GM23338 (cell line): ENCODE measurements at regions not wholly inside any gene's neighbourhood (a gene's known extent, or its start where the extent isn't known, plus 50 kb on each side); places are given as distances from the start of the nearest gene placed in this dataset.
"Not testable (repeated sequence)": the region's sequence is repeated elsewhere in the genome, so short reads cannot be mapped to it uniquely, and the experiment has no call there.

Experiments used
- ATAC-seq: fragments of 200-7000 bp; cut with Tn5 transposase; 3 replicates; pipeline ENCODE4 v1.9.1; 2020
- DNase-seq: peaks from one replicate; pipeline ENCODE4 v3.0.0-alpha.2; 2015; ENCODE audit warnings: low spot score
- H2AFZ ChIP-seq: fragments of 200-600 bp; sonication (generic); 2 replicates; pipeline ENCODE4 v1.8.0; 2016; ENCODE audit warnings: antibody characterized with exemption, mild to moderate bottlenecking, moderate library complexity
- H3F3A ChIP-seq: fragments of 200-600 bp; sonication (generic); replicated peaks from 2 replicates; pipeline ENCODE4 v1.8.0; 2017; ENCODE audit warnings: antibody characterized with exemption, mixed run types, low read depth
- H3K27ac ChIP-seq: fragments of 200-600 bp; sonication (generic); 2 replicates; pipeline ENCODE4 v1.6.1; 2016; ENCODE audit warnings: low read depth
- H3K27me3 ChIP-seq: fragments of 200-600 bp; sonication (generic); 2 replicates; pipeline ENCODE4 v1.8.0; 2016; ENCODE audit warnings: mild to moderate bottlenecking, mixed run types, moderate library complexity; ENCODE audit not compliant: insufficient read depth
- H3K36me3 ChIP-seq: fragments of 200-600 bp; sonication (generic); 2 replicates; pipeline ENCODE4 v1.8.0; 2016; ENCODE audit warnings: mild to moderate bottlenecking; ENCODE audit not compliant: insufficient read depth
- H3K4me1 ChIP-seq: fragments of 200-600 bp; sonication (generic); 2 replicates; pipeline ENCODE4 v1.8.0; 2016; ENCODE audit warnings: mild to moderate bottlenecking, moderate library complexity; ENCODE audit not compliant: insufficient read depth
- H3K4me2 ChIP-seq: fragments of 200-600 bp; sonication (generic); 2 replicates; pipeline ENCODE4 v1.7.1; 2017; ENCODE audit warnings: mixed run types
- H3K4me3 ChIP-seq: fragments of 200-600 bp; sonication (generic); 2 replicates; pipeline ENCODE4 v1.6.1; 2016; ENCODE audit warnings: mixed run types
- H3K79me2 ChIP-seq: fragments of 200-600 bp; sonication (generic); replicated peaks from 2 replicates; pipeline ENCODE4 v1.8.0; 2017; ENCODE audit warnings: mild to moderate bottlenecking; ENCODE audit not compliant: insufficient read depth
- H3K9me2 ChIP-seq: fragments of 200-600 bp; sonication (generic); 2 replicates; pipeline ENCODE4 v1.8.0; 2017; ENCODE audit not compliant: insufficient read depth
- H4K20me1 ChIP-seq: fragments of 200-600 bp; sonication (generic); replicated peaks from 2 replicates; pipeline ENCODE4 v1.8.0; 2017; ENCODE audit warnings: mild to moderate bottlenecking; ENCODE audit not compliant: insufficient read depth
- H3K27ac Mint-ChIP-seq: 2 replicates; pipeline ENCODE4 v1.8.0; 2020; ENCODE audit warnings: inconsistent platforms, mild to moderate bottlenecking, moderate library complexity, mixed read lengths
- H3K27me3 Mint-ChIP-seq: 3 replicates; pipeline ENCODE4 v1.8.0; 2022; ENCODE audit warnings: low read depth, mild to moderate bottlenecking, moderate library complexity, mixed read lengths, inconsistent platforms; ENCODE audit not compliant: insufficient read depth, poor library complexity
- H3K36me3 Mint-ChIP-seq: 3 replicates; pipeline ENCODE4 v1.8.0; 2021; ENCODE audit warnings: low read depth, mild to moderate bottlenecking, inconsistent platforms, moderate library complexity, mixed read lengths
- H3K4me1 Mint-ChIP-seq: 3 replicates; pipeline ENCODE4 v1.8.0; 2020; ENCODE audit warnings: mild to moderate bottlenecking, inconsistent platforms, mixed read lengths
- H3K4me3 Mint-ChIP-seq: 3 replicates; pipeline ENCODE4 v1.8.0; 2021; ENCODE audit warnings: moderate library complexity, mild to moderate bottlenecking, inconsistent platforms, mixed read lengths
- H3K9me3 Mint-ChIP-seq: 3 replicates; pipeline ENCODE4 v1.8.0; 2020; ENCODE audit warnings: moderate library complexity, mild to moderate bottlenecking, inconsistent platforms, mixed read lengths
- EZH2 ChIP-seq: fragments of 200-600 bp; sonication (generic); IDR thresholded peaks from one replicate; pipeline ENCODE4 v1.8.0; 2017; ENCODE audit warnings: antibody characterized with exemption, mild to moderate bottlenecking, low read depth; ENCODE audit not compliant: unreplicated experiment
- JUNB ChIP-seq: IDR thresholded peaks from one replicate; pipeline ENCODE4 v1.6.1; 2016; ENCODE audit warnings: antibody characterized with exemption; ENCODE audit not compliant: unreplicated experiment
- NANOG ChIP-seq: IDR thresholded peaks from 2 replicates; pipeline ENCODE4 v1.6.1; 2016; ENCODE audit warnings: antibody characterized with exemption, borderline replicate concordance
- POLR2AphosphoS5 ChIP-seq: IDR thresholded peaks from 2 replicates; pipeline ENCODE4 v1.6.1; 2016; ENCODE audit warnings: antibody characterized with exemption, low read depth
- STAT1 ChIP-seq: IDR thresholded peaks from one replicate; pipeline ENCODE4 v1.6.1; 2016; ENCODE audit warnings: antibody characterized with exemption; ENCODE audit not compliant: unreplicated experiment
- ZNF114 ChIP-seq: fragments of 250-450 bp; sonication (Bioruptor Pico); IDR thresholded peaks from 2 replicates; pipeline ENCODE4 v1.5.0; 2020; ENCODE audit warnings: mild to moderate bottlenecking, moderate library complexity
- ZNF331 ChIP-seq: fragments of 250-450 bp; sonication (Bioruptor Pico); IDR thresholded peaks from 2 replicates; pipeline ENCODE4 v1.5.0; 2020; ENCODE audit warnings: low read depth, mild to moderate bottlenecking, moderate library complexity
- TF ChIP-seq, protein P1 (sequence below): IDR thresholded peaks from one replicate; pipeline ENCODE4 v1.6.1; 2018; ENCODE audit warnings: antibody characterized with exemption; ENCODE audit not compliant: unreplicated experiment
- TF ChIP-seq, protein P2 (sequence below): IDR thresholded peaks from 2 replicates; pipeline ENCODE4 v1.6.1; 2016; ENCODE audit warnings: antibody characterized with exemption
- TF ChIP-seq, protein P3 (sequence below), 2 experiments: fragments of 200-600 bp in 1 of 2; sonication (generic) in 1 of 2; conservative IDR thresholded peaks; 2 replicates each; pipeline versions ENCODE4 v1.5.1 to v1.6.1; 2016 to 2017; ENCODE audit warnings: antibody characterized with exemption in 2 of 2, low read depth in 2 of 2, mild to moderate bottlenecking in 2 of 2, moderate library complexity in 1 of 2
- TF ChIP-seq, protein P4 (sequence below): fragments of 250-450 bp; sonication (Bioruptor Pico); IDR thresholded peaks from 2 replicates; pipeline ENCODE4 v1.5.0; 2020; ENCODE audit warnings: mild to moderate bottlenecking, moderate library complexity

DNA sequence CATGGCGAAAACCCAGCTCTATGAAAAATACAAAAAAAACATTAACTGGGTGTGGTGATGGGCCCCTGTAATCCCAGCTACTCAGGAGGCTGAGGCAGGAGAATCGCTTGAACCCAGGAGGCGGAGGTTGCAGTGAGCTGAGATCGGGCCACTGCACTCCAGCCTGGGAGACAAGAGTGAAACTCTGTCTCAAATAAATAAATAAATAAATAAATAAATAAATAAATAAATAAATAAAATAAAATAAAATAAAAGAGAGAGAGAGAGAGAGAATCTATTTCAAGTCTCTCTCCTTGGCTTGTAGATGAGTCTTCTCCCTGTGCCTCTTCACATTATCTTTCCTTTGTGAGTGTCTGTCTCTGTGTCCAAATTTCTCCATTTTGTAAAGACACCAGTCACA lies 442.6 kb upstream of the PROX1 start:
- not testable (repeated sequence) for H3K79me2 ChIP-seq, H3K27me3 ChIP-seq, DNase-seq, H3K36me3 Mint-ChIP-seq, H3K4me1 Mint-ChIP-seq, H4K20me1 ChIP-seq, H3F3A ChIP-seq, H3K27ac Mint-ChIP-seq, H3K4me3 ChIP-seq, H3K27ac ChIP-seq, H3K27me3 Mint-ChIP-seq, H3K4me3 Mint-ChIP-seq, H3K4me1 ChIP-seq, ATAC-seq, H3K9me2 ChIP-seq, H3K4me2 ChIP-seq, H3K9me3 Mint-ChIP-seq, H2AFZ ChIP-seq, H3K36me3 ChIP-seq

DNA sequence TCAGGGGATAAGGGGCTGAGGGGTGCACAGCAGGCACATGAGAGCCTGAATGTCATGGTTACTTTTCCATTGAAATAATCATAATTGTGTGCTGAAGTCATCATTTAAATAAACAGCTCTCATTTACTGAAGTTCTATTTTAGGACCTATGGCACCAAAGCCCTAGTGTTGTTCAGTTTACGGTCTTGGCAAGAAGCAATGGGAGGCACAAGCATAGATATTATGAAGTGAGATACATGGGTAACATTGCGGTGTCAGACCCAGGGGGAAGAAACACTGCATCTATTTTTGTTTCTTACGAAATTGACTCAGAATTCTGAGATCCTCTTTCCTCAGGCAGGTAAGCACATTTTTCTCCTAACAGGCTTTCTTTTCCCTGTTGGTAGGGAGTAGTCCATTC lies 437.8 kb upstream of the PROX1 start:
- Histone ChIP-seq H3K4me2 (no peak overlapping the region), H3K36me3 (no peaks in the 10 kb centered on the region), H3K27me3 (no peaks in the 10 kb centered on the region), H3K79me2 (no peaks in the 10 kb centered on the region), H3K9me2 (peaks cover 5% of the 10 kb centered on the region; the same call in 1 of the 2 replicates), H3K4me3 (no peak overlapping the region), H2AFZ (no peak overlapping the region), H4K20me1 (no peaks in the 10 kb centered on the region), H3K27ac (no peak overlapping the region), H3F3A (no peaks in the 10 kb centered on the region), H3K4me1 (no peaks in the 10 kb centered on the region)
- DNase-seq (no peak), ATAC-seq (no peak)
- Mint-ChIP-seq H3K4me3 (no peak overlapping the region), H3K27ac (no peak overlapping the region), H3K36me3 (no peaks in the 10 kb centered on the region), H3K9me3 (no peaks in the 10 kb centered on the region; the same call in 1 of the 3 replicates), H3K4me1 (peaks cover 4% of the 10 kb centered on the region), H3K27me3 (no peaks in the 10 kb centered on the region)
- TF ChIP-seq, protein P1, sequence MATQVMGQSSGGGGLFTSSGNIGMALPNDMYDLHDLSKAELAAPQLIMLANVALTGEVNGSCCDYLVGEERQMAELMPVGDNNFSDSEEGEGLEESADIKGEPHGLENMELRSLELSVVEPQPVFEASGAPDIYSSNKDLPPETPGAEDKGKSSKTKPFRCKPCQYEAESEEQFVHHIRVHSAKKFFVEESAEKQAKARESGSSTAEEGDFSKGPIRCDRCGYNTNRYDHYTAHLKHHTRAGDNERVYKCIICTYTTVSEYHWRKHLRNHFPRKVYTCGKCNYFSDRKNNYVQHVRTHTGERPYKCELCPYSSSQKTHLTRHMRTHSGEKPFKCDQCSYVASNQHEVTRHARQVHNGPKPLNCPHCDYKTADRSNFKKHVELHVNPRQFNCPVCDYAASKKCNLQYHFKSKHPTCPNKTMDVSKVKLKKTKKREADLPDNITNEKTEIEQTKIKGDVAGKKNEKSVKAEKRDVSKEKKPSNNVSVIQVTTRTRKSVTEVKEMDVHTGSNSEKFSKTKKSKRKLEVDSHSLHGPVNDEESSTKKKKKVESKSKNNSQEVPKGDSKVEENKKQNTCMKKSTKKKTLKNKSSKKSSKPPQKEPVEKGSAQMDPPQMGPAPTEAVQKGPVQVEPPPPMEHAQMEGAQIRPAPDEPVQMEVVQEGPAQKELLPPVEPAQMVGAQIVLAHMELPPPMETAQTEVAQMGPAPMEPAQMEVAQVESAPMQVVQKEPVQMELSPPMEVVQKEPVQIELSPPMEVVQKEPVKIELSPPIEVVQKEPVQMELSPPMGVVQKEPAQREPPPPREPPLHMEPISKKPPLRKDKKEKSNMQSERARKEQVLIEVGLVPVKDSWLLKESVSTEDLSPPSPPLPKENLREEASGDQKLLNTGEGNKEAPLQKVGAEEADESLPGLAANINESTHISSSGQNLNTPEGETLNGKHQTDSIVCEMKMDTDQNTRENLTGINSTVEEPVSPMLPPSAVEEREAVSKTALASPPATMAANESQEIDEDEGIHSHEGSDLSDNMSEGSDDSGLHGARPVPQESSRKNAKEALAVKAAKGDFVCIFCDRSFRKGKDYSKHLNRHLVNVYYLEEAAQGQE: no peak
- TF ChIP-seq NANOG (no peak), ZNF114 (CRISPR knock-in tag) (no peak), STAT1 (no peak), EZH2 (no peak), JUNB (no peak), POLR2AphosphoS5 (no peak), ZNF331 (CRISPR knock-in tag) (no peak)
- TF ChIP-seq, protein P2, sequence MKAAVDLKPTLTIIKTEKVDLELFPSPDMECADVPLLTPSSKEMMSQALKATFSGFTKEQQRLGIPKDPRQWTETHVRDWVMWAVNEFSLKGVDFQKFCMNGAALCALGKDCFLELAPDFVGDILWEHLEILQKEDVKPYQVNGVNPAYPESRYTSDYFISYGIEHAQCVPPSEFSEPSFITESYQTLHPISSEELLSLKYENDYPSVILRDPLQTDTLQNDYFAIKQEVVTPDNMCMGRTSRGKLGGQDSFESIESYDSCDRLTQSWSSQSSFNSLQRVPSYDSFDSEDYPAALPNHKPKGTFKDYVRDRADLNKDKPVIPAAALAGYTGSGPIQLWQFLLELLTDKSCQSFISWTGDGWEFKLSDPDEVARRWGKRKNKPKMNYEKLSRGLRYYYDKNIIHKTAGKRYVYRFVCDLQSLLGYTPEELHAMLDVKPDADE: no peak
- TF ChIP-seq, protein P3, sequence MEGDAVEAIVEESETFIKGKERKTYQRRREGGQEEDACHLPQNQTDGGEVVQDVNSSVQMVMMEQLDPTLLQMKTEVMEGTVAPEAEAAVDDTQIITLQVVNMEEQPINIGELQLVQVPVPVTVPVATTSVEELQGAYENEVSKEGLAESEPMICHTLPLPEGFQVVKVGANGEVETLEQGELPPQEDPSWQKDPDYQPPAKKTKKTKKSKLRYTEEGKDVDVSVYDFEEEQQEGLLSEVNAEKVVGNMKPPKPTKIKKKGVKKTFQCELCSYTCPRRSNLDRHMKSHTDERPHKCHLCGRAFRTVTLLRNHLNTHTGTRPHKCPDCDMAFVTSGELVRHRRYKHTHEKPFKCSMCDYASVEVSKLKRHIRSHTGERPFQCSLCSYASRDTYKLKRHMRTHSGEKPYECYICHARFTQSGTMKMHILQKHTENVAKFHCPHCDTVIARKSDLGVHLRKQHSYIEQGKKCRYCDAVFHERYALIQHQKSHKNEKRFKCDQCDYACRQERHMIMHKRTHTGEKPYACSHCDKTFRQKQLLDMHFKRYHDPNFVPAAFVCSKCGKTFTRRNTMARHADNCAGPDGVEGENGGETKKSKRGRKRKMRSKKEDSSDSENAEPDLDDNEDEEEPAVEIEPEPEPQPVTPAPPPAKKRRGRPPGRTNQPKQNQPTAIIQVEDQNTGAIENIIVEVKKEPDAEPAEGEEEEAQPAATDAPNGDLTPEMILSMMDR (conservative IDR thresholded peaks at IDR 0.05; ENCODE audit: low read depth in 2 of 2): no peak
- TF ChIP-seq, protein P4, sequence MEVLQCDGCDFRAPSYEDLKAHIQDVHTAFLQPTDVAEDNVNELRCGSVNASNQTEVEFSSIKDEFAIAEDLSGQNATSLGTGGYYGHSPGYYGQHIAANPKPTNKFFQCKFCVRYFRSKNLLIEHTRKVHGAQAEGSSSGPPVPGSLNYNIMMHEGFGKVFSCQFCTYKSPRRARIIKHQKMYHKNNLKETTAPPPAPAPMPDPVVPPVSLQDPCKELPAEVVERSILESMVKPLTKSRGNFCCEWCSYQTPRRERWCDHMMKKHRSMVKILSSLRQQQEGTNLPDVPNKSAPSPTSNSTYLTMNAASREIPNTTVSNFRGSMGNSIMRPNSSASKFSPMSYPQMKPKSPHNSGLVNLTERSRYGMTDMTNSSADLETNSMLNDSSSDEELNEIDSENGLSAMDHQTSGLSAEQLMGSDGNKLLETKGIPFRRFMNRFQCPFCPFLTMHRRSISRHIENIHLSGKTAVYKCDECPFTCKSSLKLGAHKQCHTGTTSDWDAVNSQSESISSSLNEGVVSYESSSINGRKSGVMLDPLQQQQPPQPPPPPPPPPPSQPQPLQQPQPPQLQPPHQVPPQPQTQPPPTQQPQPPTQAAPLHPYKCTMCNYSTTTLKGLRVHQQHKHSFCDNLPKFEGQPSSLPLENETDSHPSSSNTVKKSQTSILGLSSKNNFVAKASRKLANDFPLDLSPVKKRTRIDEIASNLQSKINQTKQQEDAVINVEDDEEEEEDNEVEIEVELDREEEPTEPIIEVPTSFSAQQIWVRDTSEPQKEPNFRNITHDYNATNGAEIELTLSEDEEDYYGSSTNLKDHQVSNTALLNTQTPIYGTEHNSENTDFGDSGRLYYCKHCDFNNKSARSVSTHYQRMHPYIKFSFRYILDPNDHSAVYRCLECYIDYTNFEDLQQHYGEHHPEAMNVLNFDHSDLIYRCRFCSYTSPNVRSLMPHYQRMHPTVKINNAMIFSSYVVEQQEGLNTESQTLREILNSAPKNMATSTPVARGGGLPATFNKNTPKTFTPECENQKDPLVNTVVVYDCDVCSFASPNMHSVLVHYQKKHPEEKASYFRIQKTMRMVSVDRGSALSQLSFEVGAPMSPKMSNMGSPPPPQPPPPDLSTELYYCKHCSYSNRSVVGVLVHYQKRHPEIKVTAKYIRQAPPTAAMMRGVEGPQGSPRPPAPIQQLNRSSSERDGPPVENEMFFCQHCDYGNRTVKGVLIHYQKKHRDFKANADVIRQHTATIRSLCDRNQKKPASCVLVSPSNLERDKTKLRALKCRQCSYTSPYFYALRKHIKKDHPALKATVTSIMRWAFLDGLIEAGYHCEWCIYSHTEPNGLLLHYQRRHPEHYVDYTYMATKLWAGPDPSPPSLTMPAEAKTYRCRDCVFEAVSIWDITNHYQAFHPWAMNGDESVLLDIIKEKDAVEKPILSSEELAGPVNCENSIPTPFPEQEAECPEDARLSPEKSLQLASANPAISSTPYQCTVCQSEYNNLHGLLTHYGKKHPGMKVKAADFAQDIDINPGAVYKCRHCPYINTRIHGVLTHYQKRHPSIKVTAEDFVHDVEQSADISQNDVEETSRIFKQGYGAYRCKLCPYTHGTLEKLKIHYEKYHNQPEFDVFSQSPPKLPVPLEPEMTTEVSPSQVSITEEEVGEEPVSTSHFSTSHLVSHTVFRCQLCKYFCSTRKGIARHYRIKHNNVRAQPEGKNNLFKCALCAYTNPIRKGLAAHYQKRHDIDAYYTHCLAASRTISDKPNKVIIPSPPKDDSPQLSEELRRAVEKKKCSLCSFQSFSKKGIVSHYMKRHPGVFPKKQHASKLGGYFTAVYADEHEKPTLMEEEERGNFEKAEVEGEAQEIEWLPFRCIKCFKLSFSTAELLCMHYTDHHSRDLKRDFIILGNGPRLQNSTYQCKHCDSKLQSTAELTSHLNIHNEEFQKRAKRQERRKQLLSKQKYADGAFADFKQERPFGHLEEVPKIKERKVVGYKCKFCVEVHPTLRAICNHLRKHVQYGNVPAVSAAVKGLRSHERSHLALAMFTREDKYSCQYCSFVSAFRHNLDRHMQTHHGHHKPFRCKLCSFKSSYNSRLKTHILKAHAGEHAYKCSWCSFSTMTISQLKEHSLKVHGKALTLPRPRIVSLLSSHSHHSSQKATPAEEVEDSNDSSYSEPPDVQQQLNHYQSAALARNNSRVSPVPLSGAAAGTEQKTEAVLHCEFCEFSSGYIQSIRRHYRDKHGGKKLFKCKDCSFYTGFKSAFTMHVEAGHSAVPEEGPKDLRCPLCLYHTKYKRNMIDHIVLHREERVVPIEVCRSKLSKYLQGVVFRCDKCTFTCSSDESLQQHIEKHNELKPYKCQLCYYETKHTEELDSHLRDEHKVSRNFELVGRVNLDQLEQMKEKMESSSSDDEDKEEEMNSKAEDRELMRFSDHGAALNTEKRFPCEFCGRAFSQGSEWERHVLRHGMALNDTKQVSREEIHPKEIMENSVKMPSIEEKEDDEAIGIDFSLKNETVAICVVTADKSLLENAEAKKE: no peak
